GM12874 (cell line): ENCODE measurements at regions not wholly inside any gene's neighbourhood (a gene's known extent, or its start where the extent isn't known, plus 50 kb on each side); places are given as distances from the start of the nearest gene placed in this dataset.

Experiments
- TF ChIP-seq, protein P1 (sequence below): IDR thresholded peaks from 2 replicates; pipeline ENCODE4 v1.5.1; 2011; ENCODE audit warnings: low read depth, mild to moderate bottlenecking, control low read depth, low read length, moderate library complexity; ENCODE audit not compliant: insufficient read depth

DNA sequence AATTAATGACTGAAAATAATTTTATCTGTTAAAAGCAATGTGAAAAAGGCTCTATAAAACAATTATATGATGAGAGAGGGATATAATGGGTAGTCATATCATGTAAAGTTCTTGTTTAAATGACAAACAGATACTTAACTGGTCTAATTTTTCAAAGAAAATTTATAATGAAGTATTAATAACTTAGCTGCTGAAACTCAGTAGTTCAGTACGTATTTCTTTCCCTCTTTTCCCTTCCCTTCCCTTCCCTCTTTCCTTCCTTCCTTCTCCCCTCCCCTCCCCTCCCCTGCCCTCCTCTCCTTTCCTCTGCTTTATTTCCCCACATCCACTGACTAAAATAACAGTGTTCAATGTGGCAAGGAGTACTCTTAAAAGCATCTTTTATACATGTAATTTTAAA is 123.1 kb upstream of the PTGFR start:
- TF ChIP-seq, protein P1, sequence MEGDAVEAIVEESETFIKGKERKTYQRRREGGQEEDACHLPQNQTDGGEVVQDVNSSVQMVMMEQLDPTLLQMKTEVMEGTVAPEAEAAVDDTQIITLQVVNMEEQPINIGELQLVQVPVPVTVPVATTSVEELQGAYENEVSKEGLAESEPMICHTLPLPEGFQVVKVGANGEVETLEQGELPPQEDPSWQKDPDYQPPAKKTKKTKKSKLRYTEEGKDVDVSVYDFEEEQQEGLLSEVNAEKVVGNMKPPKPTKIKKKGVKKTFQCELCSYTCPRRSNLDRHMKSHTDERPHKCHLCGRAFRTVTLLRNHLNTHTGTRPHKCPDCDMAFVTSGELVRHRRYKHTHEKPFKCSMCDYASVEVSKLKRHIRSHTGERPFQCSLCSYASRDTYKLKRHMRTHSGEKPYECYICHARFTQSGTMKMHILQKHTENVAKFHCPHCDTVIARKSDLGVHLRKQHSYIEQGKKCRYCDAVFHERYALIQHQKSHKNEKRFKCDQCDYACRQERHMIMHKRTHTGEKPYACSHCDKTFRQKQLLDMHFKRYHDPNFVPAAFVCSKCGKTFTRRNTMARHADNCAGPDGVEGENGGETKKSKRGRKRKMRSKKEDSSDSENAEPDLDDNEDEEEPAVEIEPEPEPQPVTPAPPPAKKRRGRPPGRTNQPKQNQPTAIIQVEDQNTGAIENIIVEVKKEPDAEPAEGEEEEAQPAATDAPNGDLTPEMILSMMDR, result no peak

DNA sequence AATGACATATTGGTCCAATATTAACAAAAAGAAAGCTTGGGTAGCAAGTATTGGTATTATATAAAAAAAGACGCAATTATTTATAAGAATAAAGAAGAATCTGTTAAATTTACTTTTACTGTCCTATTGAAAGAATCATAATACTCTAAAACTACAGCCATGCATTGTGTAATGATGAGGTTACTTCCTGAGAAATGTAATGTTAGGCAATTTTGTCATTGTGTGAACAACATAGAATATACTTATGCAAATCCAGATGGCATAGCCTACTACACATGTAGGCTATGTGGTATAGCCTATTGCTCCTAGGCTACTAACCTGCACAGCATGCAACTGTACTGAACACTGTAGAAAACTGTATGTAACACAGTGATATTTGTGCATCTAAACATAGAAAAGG is 121.2 kb upstream of the PTGFR start:
- TF ChIP-seq, protein P1, result no peak

DNA sequence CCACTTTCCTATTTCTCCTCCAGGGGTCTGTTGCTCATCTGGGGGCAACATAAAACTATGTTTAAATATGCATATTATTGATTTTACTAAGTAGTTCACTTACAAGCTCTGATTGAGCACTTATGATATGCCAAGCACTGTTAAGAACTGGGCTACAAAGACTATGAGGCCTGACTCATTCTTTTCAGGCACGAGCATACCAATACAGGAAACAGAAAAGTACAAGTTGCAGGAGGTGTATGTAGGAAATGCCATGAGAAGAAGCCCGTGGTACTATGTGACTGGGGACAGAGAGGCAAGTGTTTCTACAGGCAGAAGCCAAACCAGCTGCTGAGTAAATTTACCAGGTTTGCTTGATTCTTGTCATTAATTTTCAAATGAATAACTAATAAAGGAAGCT is 120.4 kb upstream of the PTGFR start:
- TF ChIP-seq, protein P1, result no peak

DNA sequence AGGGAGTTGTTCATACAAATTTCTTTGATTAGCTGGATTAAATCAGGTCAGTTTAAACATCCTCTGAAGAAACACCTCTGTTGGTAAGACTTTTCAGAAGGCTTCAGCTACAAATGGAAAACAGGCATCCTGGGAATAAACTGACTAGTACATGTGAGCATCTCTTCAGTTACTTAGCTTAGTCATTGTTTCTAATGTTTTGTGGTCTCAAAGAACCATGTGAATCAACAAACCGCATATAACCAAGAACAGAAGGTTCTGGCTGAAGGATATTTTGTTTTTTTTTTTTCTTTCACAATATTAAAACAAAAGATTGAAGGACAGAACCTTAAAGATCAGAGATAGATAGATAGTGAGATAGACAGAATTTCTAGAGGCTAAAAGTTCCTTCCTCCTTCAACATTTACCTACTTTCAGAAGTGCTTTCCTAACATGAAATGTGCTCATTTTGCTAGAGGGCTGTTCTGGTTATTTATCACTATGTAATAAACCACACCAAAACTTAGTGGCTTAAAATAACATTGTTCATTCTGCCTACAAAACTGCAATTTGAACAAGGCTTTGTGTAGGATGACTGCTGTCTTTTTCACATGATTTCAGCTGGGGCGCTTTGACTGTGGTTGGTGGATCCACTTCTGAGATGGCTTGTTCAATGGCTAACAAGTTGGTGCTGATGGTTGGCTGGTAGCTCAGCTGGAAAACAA is 119.8 kb upstream of the PTGFR start:
- TF ChIP-seq, protein P1, result no peak

DNA sequence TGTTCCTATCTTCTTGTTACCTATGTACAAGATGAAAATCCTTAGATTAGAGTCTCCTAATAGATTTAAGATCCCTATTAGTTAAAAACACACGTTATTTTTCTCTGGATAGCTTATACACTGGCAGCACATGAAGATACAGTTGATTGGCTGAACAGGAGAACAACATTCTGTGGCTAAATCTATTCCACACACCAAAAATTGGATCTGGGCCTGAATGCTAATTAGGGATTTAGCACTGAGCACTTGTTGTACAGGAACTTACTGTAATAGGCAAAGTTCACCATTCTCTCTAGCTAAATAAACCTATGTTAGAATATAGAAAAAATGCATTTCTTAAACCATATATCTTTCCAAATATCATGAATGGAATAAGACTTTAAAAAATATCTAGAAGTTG is 117.1 kb upstream of the PTGFR start:
- TF ChIP-seq, protein P1, result no peak

DNA sequence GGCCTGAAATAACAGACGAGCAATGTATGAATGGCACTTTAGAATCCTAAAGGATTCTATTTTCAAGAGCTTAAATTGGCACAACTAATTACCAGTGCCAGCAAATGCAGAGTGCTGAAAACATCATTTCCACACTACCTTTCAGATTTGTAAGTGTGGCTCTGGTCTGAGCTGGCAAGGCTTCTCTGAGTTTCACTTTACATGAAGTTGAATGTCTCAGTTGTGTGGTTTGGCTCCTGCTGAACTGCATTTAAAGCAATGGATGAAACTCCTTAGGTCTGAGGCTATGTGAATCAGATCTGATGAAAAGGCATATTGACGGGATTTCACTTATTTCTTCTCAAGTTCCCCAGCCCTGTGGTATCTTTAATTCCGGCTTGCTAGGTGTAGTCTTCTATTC is 114.8 kb upstream of the PTGFR start:
- TF ChIP-seq, protein P1, result no peak

DNA sequence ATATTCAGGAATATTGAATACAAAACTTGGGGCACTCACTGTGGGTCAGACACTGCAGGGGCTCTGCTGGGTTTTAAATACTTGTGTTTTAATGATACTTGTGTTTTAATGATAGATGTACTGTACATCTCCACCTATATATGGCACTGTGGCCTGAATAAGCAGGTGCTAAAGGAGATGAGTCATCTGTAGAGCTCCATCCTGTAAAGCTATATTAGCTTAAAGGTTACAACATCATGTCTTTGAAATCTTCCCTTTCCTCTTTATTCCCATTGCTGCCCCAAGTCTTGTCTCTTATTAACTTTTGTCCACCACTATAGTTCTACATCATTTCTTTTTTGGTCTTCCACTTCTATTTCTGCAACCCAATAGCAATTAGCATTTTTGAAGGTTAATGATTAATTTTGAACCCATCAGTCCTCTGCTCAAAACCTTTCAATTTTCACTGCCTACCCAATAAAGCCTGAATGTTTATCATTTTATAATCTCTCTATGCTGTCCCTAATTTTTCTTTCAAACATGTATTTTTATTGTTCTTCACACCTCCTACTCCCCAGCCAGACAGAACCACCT is 113.3 kb upstream of the PTGFR start:
- TF ChIP-seq, protein P1, result no peak
